ENCODE measurements at regions not wholly inside any gene's neighbourhood (a gene's known extent, or its start where the extent isn't known, plus 50 kb on each side); places are given as distances from the start of the nearest gene placed in this dataset.

DNA sequence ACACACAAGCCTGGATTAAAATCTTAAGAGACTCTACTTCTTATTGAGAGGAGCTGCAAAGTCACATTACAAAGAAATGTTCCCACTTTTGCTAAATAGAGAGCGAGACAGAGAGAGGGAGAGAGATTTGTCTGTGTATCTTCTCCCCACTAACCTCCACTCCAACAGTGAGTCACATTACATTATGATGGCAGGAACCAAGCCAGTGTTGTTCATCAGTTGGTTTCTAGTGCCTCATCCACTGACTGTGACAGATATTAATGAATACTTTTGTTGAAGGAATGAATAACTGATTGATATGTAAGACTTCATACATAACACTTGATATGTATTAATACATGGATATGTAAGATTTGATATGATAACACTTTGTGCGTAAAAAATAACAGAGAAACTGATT lies 258.2 kb upstream of the SORCS1 start:
- no peak for ATAC-seq (ENCODE audit: low read depth)
- Histone ChIP-seq H3K27me3 (replicated peaks in 1 of 4; ENCODE audit: control extremely low read depth in 1 of 4, control insufficient read depth in 3 of 4, insufficient read depth in 4 of 4, low read length in 3 of 4) (no peaks in the 10 kb centered on the region), H4K20me1 (ENCODE audit: control insufficient read depth, insufficient read depth, low read length, poor library complexity, severe bottlenecking) (no peaks in the 10 kb centered on the region), H2AFZ (ENCODE audit: insufficient read depth, low read depth, low read length, poor library complexity, severe bottlenecking) (no peak overlapping the region), H3K27ac (ENCODE audit: low read length in 2 of 2) (no peak overlapping the region), H3K4me2 (replicated peaks; ENCODE audit: low read depth, low read length, poor library complexity, severe bottlenecking) (no peak overlapping the region), H3K9ac (ENCODE audit: low read length) (no peak overlapping the region), H3K9me3 (ENCODE audit: control extremely low read depth in 1 of 3, control insufficient read depth in 2 of 3, insufficient read depth in 1 of 3, low read length in 2 of 3) (peaks cover 0 to 1% (median 0%) of the 10 kb centered on the region in 3 donors), H3K36me3 (replicated peaks in 1 of 2; ENCODE audit: control extremely low read depth in 1 of 2, control insufficient read depth in 1 of 2, extremely low read depth in 1 of 2, insufficient read depth in 2 of 2, low read length in 1 of 2) (no peaks in the 10 kb centered on the region), H3K4me1 (ENCODE audit: control insufficient read depth in 2 of 2, insufficient read depth in 2 of 2, low read length in 2 of 2) (peaks cover 3 to 27% of the 10 kb centered on the region in 2 donors), H3K4me3 (ENCODE audit: control extremely low read depth in 1 of 5, extremely low read depth in 1 of 5, insufficient read depth in 1 of 5, low read depth in 2 of 5, low read length in 4 of 5) (no peak overlapping the region), H3K79me2 (ENCODE audit: control insufficient read depth, insufficient read depth, low read length) (no peaks in the 10 kb centered on the region)
- DNase-seq, result no peak
- Mint-ChIP-seq H3K4me3 (no peak overlapping the region), H3K27ac (no peak overlapping the region), H3K9me3 (ENCODE audit: insufficient read depth) (no peaks in the 10 kb centered on the region), H3K4me1 (peaks cover 10% of the 10 kb centered on the region), H3K27me3 (no peaks in the 10 kb centered on the region)
- ChIA-PET CTCF (no interaction called here), POLR2A (no interaction called here)
- WGBS (ENCODE audit: insufficient coverage), result no CpG with 5 or more reads among the region's 2 CpGs
- intact Hi-C loops (cut with micrococcal nuclease), result loop anchor here (10.0 kb wide), 1 partner anchor 132 kb away; no protein-coding TSS in a partner anchor
- TF ChIP-seq, protein P1, sequence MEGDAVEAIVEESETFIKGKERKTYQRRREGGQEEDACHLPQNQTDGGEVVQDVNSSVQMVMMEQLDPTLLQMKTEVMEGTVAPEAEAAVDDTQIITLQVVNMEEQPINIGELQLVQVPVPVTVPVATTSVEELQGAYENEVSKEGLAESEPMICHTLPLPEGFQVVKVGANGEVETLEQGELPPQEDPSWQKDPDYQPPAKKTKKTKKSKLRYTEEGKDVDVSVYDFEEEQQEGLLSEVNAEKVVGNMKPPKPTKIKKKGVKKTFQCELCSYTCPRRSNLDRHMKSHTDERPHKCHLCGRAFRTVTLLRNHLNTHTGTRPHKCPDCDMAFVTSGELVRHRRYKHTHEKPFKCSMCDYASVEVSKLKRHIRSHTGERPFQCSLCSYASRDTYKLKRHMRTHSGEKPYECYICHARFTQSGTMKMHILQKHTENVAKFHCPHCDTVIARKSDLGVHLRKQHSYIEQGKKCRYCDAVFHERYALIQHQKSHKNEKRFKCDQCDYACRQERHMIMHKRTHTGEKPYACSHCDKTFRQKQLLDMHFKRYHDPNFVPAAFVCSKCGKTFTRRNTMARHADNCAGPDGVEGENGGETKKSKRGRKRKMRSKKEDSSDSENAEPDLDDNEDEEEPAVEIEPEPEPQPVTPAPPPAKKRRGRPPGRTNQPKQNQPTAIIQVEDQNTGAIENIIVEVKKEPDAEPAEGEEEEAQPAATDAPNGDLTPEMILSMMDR (IDR thresholded peaks at IDR 0.05), result no peak
- TF ChIP-seq EZH2 (IDR thresholded peaks at IDR 0.05; ENCODE audit: borderline replicate concordance, insufficient read depth, low read depth, low read length, poor library complexity, severe bottlenecking), result no peak

DNA sequence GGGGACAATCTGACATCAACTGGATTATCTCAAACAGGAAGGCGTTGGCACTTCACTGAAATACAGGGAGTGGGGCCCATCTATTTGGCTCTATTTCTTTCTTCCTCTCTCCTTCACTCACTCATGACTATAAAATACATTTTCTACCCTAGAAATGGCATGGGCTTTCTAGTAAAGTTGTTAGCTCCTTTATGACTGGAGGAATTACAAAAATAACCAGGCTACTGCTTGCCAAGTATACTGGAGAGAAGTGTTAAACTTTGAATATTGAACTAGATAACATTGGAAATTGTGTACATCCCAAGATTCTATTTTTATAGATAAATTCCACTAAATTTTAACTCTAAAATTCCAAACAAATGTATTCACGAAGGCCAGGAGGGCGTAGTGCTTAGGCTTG lies 255.7 kb upstream of the SORCS1 start:
- Histone ChIP-seq H3K4me2 (replicated peaks; ENCODE audit: low read depth, low read length, poor library complexity, severe bottlenecking) (no peak overlapping the region), H4K20me1 (ENCODE audit: control insufficient read depth, insufficient read depth, low read length, poor library complexity, severe bottlenecking) (no peaks in the 10 kb centered on the region), H3K27ac (ENCODE audit: low read length in 2 of 2) (no peak overlapping the region), H3K9ac (ENCODE audit: low read length) (no peak overlapping the region), H2AFZ (ENCODE audit: insufficient read depth, low read depth, low read length, poor library complexity, severe bottlenecking) (no peak overlapping the region), H3K36me3 (replicated peaks in 1 of 2; ENCODE audit: control extremely low read depth in 1 of 2, control insufficient read depth in 1 of 2, extremely low read depth in 1 of 2, insufficient read depth in 2 of 2, low read length in 1 of 2) (no peaks in the 10 kb centered on the region), H3K4me1 (ENCODE audit: control insufficient read depth in 2 of 2, insufficient read depth in 2 of 2, low read length in 2 of 2) (peaks cover 11 to 40% of the 10 kb centered on the region in 2 donors), H3K4me3 (ENCODE audit: control extremely low read depth in 1 of 5, extremely low read depth in 1 of 5, insufficient read depth in 1 of 5, low read depth in 2 of 5, low read length in 4 of 5) (no peak overlapping the region), H3K9me3 (ENCODE audit: control extremely low read depth in 1 of 3, control insufficient read depth in 2 of 3, insufficient read depth in 1 of 3, low read length in 2 of 3) (peaks cover 0 to 1% (median 0%) of the 10 kb centered on the region in 3 donors), H3K27me3 (replicated peaks in 1 of 4; ENCODE audit: control extremely low read depth in 1 of 4, control insufficient read depth in 3 of 4, insufficient read depth in 4 of 4, low read length in 3 of 4) (no peaks in the 10 kb centered on the region), H3K79me2 (ENCODE audit: control insufficient read depth, insufficient read depth, low read length) (no peaks in the 10 kb centered on the region)
- H3K27me3 Mint-ChIP-seq, result no peaks in the 10 kb centered on the region
- POLR2A ChIA-PET, result no interaction called here
- DNase-seq, result no peak
- no peaks in the 10 kb centered on the region for H3K9me3 Mint-ChIP-seq (ENCODE audit: insufficient read depth)
- no CpG with 5 or more reads among the region's 3 CpGs for WGBS (ENCODE audit: insufficient coverage)
- peaks cover 10% of the 10 kb centered on the region for H3K4me1 Mint-ChIP-seq
- TF ChIP-seq EZH2 (IDR thresholded peaks at IDR 0.05; ENCODE audit: borderline replicate concordance, insufficient read depth, low read depth, low read length, poor library complexity, severe bottlenecking), result no peak
- TF ChIP-seq, protein P1 (IDR thresholded peaks at IDR 0.05), result no peak
- H3K27ac Mint-ChIP-seq, result no peak overlapping the region
- intact Hi-C loops (cut with micrococcal nuclease), result loop anchor here (10.0 kb wide), 1 partner anchor 135 kb away; no protein-coding TSS in a partner anchor
- ATAC-seq (ENCODE audit: low read depth), result no peak
- CTCF ChIA-PET, result no interaction called here
- H3K4me3 Mint-ChIP-seq, result no peak overlapping the region

All from B cell (primary cell).